Hepatic stellate cell (primary cell): ENCODE measurements at regions not wholly inside any gene's neighbourhood (a gene's known extent, or its start where the extent isn't known, plus 50 kb on each side); places are given as distances from the start of the nearest gene placed in this dataset.

Source experiments
- DNase-seq: peaks from one replicate; pipeline ENCODE4 v3.0.0; 2011; ENCODE audit warnings: low spot score

DNA sequence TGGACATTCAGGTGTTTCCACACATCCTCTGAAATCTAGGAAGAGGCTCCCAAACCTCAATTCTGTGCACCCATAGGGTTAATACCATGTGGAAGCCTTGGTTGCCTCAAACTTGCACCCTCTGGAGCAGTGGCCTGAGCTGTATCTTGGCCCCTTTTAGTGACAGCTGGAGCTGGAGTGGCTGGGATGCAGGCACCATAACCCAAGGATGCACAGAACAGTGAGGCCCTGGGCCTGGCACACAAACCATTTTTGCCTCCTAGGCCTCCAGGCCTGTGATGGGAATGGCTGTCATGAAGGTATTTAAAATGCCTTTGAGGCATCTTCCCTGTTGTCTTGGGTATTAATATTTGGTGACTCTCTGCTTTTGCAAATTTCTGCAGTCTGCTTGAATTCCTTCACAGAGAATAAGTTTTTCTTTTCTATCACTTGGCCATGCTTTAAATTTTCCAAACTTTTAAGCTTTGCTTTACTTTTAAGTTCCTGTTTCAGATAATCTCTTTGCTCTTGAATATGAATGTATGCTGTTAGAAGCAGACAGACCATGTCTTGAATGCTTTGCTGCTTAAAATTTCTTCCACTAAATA is 1594.5 kb upstream of the PCDH20 start:
- DNase-seq = no peak

DNA sequence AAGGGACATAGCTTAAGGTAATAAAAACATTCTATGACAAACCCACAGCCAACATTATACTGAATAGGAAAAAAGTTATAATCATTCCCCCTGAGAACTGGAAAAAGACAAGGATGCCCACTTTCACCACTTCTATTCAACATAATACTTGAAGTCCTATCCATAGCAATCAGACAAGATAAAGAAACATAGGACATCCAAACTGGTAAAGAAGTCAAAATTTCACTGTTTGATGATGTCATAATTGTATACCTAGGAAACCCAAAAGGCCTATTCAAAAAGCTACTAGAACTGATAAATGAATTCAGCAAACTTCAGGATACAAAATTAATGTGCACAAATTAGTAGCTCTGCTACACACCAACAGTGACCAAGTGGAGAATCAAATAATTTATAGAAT is 1590.0 kb upstream of the PCDH20 start:
- no peak for DNase-seq

GRCh38 chr13:62997696-62998095 is 1582.0 kb upstream of the PCDH20 start:
- no peak for DNase-seq

DNA sequence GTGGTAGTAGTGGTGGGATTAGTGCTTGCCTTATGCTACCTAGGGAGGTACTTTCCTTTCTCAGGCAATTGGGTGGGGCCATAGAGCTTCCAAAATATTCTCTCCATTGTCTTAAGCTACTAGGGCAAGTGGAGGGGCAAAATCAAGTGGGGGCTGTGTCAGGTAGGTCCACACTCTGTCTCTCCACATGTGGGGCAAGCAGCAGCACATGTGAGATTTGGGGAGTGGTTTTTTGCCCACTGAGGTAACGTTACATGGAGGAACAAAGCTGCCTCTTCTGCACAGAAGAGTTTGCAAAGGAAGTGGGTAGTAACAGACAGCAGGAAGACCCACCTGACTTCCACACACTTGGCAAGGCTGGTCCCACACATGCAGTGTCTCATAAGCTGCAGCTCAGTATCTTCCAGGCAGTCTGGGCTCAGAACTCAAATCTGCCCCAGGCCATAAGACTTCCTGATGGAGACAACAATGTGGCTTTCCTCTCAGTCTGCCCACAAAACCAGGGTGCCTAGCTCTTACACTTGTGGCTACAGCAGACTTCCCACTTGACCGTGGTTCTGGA is 1581.5 kb upstream of the PCDH20 start:
- no peak for DNase-seq

- no peak for DNase-seq
Observed at GRCh38 chr13:62973804-62974203, 1558.2 kb upstream of the PCDH20 start.

DNA sequence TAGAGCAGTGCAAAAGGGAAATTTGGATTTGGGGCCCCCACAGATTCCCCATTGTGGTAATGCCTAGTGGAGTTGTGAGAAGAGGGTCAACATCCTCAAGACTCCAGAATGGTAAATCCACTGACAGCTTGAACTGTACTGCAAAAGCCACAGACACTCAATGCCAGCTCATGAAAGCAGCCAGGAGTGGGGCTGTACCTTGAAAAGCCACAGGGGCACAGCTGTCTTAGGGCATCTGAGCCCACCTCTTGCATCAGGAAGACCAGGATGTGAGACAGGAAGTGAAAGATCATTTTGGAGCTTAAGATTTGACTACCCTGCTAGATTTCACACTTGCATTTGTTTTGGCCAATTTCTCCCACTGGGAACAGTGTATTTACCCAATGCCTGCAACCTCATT is 1548.9 kb upstream of the PCDH20 start:
- no peak for DNase-seq

- no peak for DNase-seq
Observed at GRCh38 chr13:62960723-62961122, 1545.1 kb upstream of the PCDH20 start.

DNA sequence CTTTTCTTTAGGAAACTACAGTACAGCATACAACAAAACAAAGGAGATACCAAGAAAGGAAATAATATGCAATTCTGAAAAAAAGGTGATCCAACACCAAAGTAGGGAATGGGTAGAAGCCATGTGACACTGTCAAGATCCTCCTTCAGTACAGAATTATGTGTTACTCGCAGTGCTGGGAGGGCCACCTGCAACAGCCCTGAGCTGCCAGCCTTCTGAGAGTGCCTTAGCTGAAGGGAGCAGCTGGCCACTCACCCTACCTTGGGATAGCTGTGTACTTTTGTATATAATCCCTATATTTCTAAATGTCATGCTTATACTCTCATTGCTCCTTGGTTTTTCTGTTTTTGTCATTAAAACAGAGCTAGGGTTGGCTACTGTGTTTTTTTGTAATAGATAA is 1518.2 kb upstream of the PCDH20 start:
- no peak for DNase-seq

GRCh38 chr13:62932256-62932883 is 1516.7 kb upstream of the PCDH20 start:
- no peak for DNase-seq

- DNase-seq = no peak
Observed at GRCh38 chr13:62931853-62932252, 1516.2 kb upstream of the PCDH20 start.

GRCh38 chr13:62924395-62924794 is 1508.7 kb upstream of the PCDH20 start:
- DNase-seq = no peak

GRCh38 chr13:62920159-62920558 is 1504.5 kb upstream of the PCDH20 start:
- DNase-seq = no peak

DNA sequence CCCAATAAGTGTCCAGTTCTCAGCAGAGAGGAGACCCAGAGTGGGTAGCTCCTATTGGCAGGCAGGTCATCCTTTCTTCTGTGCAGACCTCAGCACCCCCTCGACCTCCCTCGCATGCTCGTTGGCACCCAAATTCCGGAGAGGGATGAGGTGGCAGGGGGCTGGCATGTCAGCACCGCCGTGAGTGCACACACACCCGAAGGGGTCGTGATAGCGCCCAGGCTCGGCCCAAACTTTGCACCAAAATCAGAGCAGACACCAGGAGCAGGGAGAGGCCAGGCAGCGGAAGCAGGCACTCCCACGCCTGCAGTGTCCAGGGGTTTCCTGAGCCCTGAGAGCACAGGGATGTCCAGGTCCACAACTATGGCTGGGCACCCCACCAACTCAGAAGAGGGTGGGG is 1503.8 kb upstream of the PCDH20 start:
- no peak for DNase-seq

- no peak for DNase-seq
Observed at GRCh38 chr13:62910541-62911060, 1495.0 kb upstream of the PCDH20 start.

GRCh38 chr13:62908321-62908720 is 1492.7 kb upstream of the PCDH20 start:
- no peak for DNase-seq

- DNase-seq = no peak
Observed at GRCh38 chr13:62906896-62907295, 1491.2 kb upstream of the PCDH20 start.

GRCh38 chr13:62906469-62906868 is 1490.8 kb upstream of the PCDH20 start:
- no peak for DNase-seq

DNA sequence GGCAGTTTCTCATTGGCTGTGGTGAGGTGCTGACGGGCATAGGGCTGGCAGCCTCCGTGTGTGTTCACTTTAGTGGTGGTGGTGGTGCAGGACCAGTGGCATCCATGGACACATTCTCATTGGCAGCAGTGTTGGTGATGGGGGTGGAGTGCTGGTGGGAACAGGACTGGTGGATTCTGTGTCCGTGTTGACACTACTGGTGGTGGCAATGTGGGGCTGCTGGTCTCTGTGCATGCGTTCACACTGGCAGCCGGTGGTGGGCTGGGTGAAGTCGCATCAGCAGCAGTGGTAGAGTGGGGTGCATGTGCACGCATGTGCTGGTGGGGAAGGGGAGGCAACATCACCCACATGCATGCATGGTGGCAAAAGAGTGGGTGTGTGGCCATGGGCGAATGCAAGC is 1471.4 kb upstream of the PCDH20 start:
- DNase-seq = no peak

DNA sequence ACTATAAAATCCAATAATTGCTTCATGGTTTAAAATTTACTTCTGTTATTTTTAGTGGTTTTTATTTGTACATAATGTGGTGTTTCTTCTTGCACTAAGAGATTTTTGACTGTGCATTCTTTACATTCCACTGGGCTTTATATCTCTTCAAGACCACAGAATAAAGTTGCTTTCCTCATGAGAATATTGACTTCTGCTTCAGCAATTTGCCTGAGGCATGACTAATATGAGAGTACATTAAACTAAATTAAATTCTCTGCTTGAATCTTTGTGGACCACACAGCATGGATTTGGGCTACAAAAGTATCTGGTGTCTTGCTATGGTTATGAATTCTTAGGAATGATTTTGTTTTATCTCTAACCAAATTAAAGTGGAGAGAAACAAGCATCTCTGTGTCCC is 1463.4 kb upstream of the PCDH20 start:
- no peak for DNase-seq

GRCh38 chr13:62875118-62875640 is 1459.5 kb upstream of the PCDH20 start:
- DNase-seq = no peak

DNA sequence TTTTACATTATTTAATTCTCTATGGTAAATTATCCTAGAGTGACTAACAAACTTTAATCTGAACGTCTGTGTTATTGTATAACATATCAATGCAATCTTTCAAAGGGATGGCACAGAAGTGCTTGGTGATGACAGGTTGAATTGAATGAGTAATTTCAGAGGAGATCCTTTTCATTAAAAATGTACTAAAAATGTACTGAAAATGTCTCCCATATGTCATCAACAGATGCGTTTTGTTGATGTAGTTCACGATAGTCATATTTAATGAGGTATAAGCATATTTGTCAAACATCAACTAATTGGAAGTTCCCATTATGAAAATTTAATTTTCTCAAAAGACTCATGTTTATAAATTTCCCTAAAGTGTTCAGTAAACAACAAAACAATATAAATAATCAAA is 1434.7 kb upstream of the PCDH20 start:
- DNase-seq = no peak

DNA sequence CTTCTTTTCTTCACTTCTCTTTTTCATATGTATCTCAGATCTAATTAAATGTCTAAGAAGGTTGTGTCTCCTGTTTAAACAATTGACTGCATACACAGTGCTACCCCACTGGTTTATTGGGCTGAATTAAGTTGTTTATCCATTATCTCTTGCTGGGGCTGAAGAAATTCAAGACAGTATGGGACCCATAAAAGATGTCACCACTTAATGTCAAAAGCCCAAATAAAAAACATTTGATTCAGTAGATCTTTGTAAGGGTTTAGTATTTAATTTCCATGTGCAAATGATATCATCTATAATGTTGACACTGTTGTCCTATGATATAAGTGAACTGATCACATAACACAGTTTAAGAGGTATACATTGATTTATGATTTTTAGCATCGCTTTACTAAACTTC is 1431.9 kb upstream of the PCDH20 start:
- no peak for DNase-seq

DNA sequence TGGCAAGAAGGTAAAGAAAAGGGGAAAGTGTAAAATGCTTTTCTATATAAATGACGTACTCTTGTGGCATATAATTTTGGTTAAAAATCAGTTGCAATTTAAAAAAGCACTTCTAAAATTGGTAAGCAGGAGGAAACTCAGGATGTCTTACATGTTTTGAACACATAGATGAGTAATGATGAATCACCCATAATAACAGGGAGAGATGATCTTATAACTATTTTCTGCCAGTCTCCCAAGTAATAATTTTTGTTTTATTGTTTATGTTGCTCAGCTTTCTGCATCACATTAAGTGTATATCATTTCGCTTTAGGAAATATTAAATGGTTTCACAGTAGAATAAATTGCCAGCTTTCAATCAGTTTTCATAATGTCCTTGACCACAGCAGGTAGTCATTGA is 1430.7 kb upstream of the PCDH20 start:
- no peak for DNase-seq

- no peak for DNase-seq
Observed at GRCh38 chr13:62839338-62839737, 1423.7 kb upstream of the PCDH20 start.
